ENCODE measurements at regions not wholly inside any gene's neighbourhood (a gene's known extent, or its start where the extent isn't known, plus 50 kb on each side); places are given as distances from the start of the nearest gene placed in this dataset.

- no peak for DNase-seq (ENCODE audit: low read depth)
Observed at GRCh38 chr2:189366349-189366748, 74.9 kb upstream of the WDR75 start.

DNA sequence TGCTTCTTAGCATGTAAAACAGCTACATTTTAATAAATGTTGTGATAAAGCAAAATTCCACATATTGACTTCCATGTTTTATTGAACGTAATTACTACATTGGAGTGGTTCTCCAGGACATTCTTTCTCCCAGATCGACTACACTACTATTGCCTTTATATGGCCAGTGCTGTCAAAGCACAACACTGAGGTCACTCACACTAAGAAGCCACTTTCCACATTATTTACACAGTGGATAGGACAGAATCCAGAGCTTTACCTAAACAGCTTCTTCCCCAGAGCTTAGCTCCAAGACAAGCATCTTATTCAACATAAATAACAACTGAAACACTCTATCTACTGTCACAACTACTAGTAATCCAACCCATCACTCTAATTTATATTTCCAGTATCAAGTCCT, 73.9 kb upstream of the WDR75 start:
- DNase-seq (ENCODE audit: low read depth): no peak

DNA sequence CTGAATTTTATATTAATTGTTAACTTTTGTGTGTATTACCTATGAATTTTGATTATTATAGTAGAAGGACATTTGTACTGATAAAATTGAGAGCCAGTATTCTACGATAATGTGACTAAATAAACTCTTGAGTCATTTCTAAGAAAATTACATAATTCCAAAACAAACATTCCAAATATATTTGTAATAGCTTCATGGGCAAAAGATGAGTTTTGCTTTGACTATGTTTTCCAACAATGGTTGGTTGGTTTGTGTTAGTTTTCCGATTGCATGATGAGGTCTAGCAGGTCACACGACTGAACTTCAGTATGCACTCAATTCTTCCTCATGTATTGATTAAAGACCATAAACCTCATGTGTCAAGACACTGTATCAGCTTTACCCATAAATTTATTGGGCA, 71.7 kb upstream of the WDR75 start:
- DNase-seq (ENCODE audit: low read depth): no peak

DNA sequence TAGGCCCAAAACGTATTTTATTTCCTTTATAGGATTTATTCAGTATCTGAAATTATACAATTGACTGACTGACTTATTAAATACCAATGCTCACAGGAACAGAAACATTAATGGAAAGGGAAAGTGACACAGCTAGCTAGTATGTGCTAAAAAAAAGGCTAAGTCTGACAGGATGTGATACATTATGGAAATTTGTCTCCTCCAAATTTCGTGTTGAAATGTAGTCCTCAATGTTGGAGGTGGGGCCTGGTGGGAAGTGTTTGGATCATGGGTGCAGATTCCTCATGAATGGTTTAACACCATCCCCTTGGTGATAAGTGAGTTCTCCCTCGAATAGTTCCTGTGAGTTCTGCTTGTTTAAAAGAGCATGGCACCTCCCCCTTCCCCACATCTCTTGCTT, 70.6 kb upstream of the WDR75 start:
- no peak for DNase-seq (ENCODE audit: low read depth)

GRCh38 chr2:189372688-189373257, 68.5 kb upstream of the WDR75 start:
- DNase-seq (ENCODE audit: low read depth): no peak

- DNase-seq (ENCODE audit: low read depth): peak; percentile 23
Observed at GRCh38 chr2:189374481-189374880, 66.8 kb upstream of the WDR75 start.

DNA sequence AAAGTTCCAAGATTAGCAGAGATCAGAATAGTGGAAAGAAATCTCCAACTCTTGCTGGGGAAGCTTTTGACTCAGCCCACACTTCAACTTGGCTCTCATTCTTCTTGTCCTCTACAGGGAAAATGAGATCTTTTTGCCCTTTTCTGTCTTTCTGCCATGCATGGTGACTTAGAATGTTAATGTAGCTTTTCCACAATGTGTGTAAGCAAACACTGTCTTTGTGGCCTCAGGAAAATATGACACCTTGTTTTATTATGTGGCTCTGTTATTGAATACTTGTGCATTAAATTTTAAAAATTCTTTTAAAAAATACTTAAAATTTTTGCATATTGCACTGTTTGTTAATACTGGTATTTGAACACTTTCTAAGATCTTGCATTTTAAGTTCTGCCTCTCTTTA, 65.4 kb upstream of the WDR75 start:
- no peak for DNase-seq (ENCODE audit: low read depth)

GRCh38 chr2:189379287-189379630, 62.0 kb upstream of the WDR75 start:
- DNase-seq (ENCODE audit: low read depth): peak; percentile 72

GRCh38 chr2:189379731-189380261, 61.5 kb upstream of the WDR75 start:
- DNase-seq (ENCODE audit: low read depth): peak; percentile 41

- no peak for DNase-seq (ENCODE audit: low read depth)
Observed at GRCh38 chr2:189382668-189383067, 58.6 kb upstream of the WDR75 start.

DNA sequence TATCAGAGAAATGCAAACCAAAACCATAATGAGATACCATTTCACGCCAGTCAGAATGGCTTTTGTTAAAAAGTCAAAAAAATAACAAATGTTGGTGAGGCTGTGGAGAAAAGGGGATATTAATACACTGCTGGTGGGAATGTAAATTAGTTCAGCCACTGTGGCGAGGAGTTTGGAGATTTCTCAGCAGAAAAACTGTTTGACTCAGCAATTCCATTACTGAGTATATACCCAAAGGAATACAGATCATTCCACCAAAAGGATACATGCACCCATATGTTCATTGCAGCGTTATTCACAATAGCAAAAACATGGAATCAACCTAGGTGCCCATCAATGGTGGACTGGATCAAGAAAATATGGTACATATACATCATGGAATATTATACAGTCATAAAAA, 54.5 kb upstream of the WDR75 start:
- DNase-seq (ENCODE audit: low read depth): no peak

DNA sequence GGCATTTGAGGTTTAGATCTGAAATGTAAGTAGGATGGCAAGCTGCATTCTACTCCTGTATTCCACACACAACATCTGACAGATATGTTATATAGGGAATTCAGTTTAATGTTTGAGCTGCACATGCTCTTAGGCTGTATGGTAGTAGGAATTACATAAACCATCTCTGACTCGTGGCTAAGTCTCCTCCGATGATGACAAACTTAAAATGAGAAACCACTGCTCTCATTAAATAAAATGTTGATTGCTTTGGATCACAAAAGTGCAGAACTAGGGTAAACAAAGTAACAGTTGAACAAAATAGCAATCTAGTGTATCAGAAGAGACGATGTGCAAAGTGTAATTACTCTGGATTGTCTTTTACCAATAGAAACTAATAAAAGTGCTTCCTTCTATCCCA, 50.1 kb upstream of the WDR75 start:
- DNase-seq (ENCODE audit: low read depth): peak; percentile 41
